Lung (tissue), 11 donors: ENCODE measurements at regions not wholly inside any gene's neighbourhood (a gene's known extent, or its start where the extent isn't known, plus 50 kb on each side); places are given as distances from the start of the nearest gene placed in this dataset.

Experiments used
- ATAC-seq: fragments of 200-7000 bp; cut with Tn5 transposase; one replicate; pipeline ENCODE4 v1.9.1; 2020; ENCODE audit warnings: moderate number of reproducible peaks; ENCODE audit not compliant: insufficient read depth, low FRiP score
- DNase-seq, 3 donors: peaks; one replicate each; pipeline ENCODE4 v3.0.0-alpha.2; 2013 to 2017
- H3K27ac ChIP-seq, 2 donors: one replicate each; pipeline ENCODE4 v1.5.1; 2013; ENCODE audit warnings: mild to moderate bottlenecking in 2 of 2, moderate library complexity in 2 of 2, control low read depth in 1 of 2, inconsistent platforms in 1 of 2, low read depth in 1 of 2, low read length in 1 of 2
- H3K27me3 ChIP-seq, 3 donors: one replicate each; pipeline ENCODE4 v1.5.1; 2013; ENCODE audit warnings: low read length in 2 of 3; ENCODE audit not compliant: control insufficient read depth in 3 of 3, insufficient read depth in 3 of 3
- H3K36me3 ChIP-seq, 4 donors: one replicate each; pipeline ENCODE4 v1.5.1; 2013; ENCODE audit warnings: low read length in 4 of 4, mild to moderate bottlenecking in 1 of 4, moderate library complexity in 1 of 4; ENCODE audit not compliant: control insufficient read depth in 4 of 4, insufficient read depth in 4 of 4
- H3K4me1 ChIP-seq, 5 donors: one replicate each; pipeline ENCODE4 v1.5.1; 2013; ENCODE audit warnings: low read length in 5 of 5, mild to moderate bottlenecking in 2 of 5, moderate library complexity in 1 of 5; ENCODE audit not compliant: control insufficient read depth in 5 of 5, insufficient read depth in 5 of 5
- H3K4me3 ChIP-seq: one replicate; pipeline ENCODE4 v1.5.1; 2013; ENCODE audit warnings: mild to moderate bottlenecking, control low read depth, moderate library complexity
- H3K9ac ChIP-seq, 2 donors: one replicate each; pipeline ENCODE4 v1.5.1; 2013; ENCODE audit warnings: low read length in 2 of 2, control low read depth in 1 of 2; ENCODE audit not compliant: insufficient read depth in 1 of 2
- H3K9me3 ChIP-seq, 4 donors: one replicate each; pipeline ENCODE4 v1.5.1; 2013; ENCODE audit warnings: low read length in 3 of 4, mild to moderate bottlenecking in 1 of 4, moderate library complexity in 1 of 4; ENCODE audit not compliant: control insufficient read depth in 4 of 4, insufficient read depth in 3 of 4
- WGBS, 2 donors: extraction: QIAGEN DNeasy Blood & Tissue Kit; methylation state at CpG; one replicate each; pipeline ENCODE4 v1.1.7; 2013; 5-methylcytosine and 5-hydroxymethylcytosine counted together
- TF ChIP-seq, protein P1 (sequence below): IDR thresholded peaks from 2 replicates; pipeline ENCODE4 v1.5.1; 2012; ENCODE audit warnings: mild to moderate bottlenecking; ENCODE audit errors: control extremely low read depth, extremely low read depth
- donor health status: control.
- donor health status: control.
- donor health status: Bipolar disorder and iron deficiency.
- donor health status: healthy.
- donor health status: DM: yes; HTN: yes; CAD: no.

DNA sequence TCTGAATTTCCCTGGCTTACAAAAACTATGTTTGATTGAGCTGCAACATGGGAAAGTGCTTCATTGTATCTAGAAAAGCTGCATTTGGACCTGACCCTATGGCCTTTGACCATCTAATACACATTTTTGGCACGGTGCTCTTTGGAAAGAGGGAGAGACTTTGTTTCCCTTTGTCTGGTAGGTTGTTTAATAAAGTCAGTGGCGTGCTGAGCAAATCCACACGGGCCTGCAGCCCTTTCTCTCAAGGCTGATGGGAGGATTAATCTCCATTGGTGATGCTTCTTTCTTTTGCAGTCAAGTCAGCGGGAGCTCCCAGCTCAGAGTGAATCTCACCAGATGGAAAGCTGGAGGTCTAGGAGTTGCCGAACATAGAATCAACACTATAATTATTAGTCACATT lies 314.7 kb upstream of the CNR1 start:
- H3K27ac ChIP-seq, result no peak overlapping the region
- H3K9ac ChIP-seq, result no peak overlapping the region
- H3K9me3 ChIP-seq, result peaks cover 0 to 8% (median 5%) of the 10 kb centered on the region in 4 donors
- no peaks in the 10 kb centered on the region for H3K4me1 ChIP-seq
- ATAC-seq (no peak), DNase-seq (no peak)
- H3K4me3 ChIP-seq, result no peak overlapping the region
- 88% methylated on average over 5 of the region's 5 CpGs for WGBS, 2 donors
- TF ChIP-seq, protein P1, sequence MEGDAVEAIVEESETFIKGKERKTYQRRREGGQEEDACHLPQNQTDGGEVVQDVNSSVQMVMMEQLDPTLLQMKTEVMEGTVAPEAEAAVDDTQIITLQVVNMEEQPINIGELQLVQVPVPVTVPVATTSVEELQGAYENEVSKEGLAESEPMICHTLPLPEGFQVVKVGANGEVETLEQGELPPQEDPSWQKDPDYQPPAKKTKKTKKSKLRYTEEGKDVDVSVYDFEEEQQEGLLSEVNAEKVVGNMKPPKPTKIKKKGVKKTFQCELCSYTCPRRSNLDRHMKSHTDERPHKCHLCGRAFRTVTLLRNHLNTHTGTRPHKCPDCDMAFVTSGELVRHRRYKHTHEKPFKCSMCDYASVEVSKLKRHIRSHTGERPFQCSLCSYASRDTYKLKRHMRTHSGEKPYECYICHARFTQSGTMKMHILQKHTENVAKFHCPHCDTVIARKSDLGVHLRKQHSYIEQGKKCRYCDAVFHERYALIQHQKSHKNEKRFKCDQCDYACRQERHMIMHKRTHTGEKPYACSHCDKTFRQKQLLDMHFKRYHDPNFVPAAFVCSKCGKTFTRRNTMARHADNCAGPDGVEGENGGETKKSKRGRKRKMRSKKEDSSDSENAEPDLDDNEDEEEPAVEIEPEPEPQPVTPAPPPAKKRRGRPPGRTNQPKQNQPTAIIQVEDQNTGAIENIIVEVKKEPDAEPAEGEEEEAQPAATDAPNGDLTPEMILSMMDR, result no peak
- H3K36me3 ChIP-seq, result no peaks in the 10 kb centered on the region
- no peaks in the 10 kb centered on the region for H3K27me3 ChIP-seq

DNA sequence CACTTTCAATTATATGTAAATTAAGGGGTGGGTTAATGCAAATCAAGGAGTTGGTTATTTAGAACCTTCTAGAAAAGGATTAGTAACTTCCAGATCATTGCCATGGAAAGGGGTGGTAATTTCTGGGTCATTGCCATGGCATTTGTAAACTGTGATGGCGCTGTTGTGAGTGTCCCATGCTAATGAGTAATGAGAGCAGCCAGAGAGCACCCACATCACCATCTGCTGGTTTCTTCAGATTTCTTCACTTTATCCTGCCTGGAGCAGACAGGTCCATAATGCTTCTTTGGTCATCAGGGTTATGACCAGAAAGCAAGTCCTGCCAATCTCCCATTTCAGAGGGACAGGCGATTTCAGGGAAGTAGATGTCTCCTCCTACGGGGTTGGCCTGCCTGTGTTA lies 311.3 kb upstream of the CNR1 start:
- Histone ChIP-seq H3K9me3 (peaks cover 0 to 8% (median 1%) of the 10 kb centered on the region in 4 donors), H3K9ac (no peak overlapping the region), H3K27me3 (no peaks in the 10 kb centered on the region), H3K4me1 (no peaks in the 10 kb centered on the region), H3K27ac (no peak overlapping the region), H3K4me3 (no peak overlapping the region), H3K36me3 (no peaks in the 10 kb centered on the region)
- TF ChIP-seq, protein P1, result no peak
- DNase-seq (no peak), ATAC-seq (no peak)
- 76 to 92% methylated on average over 3 of the region's 3 CpGs for WGBS, 2 donors

DNA sequence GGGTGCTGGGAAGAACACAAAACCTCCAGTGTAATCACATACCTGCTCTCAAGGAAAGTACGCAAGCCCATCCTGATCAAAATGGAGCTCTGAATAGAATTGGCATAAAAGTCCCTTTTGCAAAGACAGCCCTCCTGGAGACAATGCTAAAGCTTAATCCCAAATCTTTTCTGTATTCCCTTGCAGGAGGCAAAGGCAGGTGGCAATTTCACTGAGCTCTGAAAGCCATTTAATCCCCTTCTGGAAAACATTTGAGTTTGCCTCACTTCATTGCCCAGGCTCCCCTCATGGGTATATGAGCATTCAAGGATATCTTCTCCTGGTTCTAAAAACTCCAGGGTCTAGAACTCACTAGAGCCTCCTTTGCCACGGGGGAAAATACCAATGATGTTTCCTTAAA lies 310.2 kb upstream of the CNR1 start:
- Histone ChIP-seq H3K36me3 (no peaks in the 10 kb centered on the region), H3K27me3 (no peaks in the 10 kb centered on the region), H3K9ac (no peak overlapping the region), H3K4me3 (no peak overlapping the region), H3K27ac (no peak overlapping the region), H3K9me3 (peaks cover 0 to 8% (median 1%) of the 10 kb centered on the region in 4 donors), H3K4me1 (no peaks in the 10 kb centered on the region)
- 76 to 79% methylated on average over 2 of the region's 2 CpGs for WGBS, 2 donors
- ATAC-seq (no peak), DNase-seq (no peak)
- TF ChIP-seq, protein P1, result no peak

DNA sequence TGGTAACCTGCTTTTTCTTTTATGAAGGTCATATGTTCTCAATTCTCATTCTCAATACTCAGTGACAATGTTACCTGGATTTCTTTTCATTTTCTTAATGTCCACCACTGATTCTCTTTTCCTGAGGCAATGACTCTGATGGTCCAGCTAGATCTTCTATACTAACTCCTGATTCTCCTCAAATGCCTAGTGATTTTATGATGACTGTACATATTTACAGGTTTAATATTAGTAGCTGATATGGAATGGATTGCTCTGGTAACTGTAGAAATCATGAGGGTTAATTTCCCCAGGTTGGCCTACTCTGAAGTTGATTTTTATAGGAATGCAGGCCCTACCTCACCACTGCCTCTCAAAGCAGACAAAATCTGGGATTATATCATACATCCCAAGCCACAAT lies 308.6 kb upstream of the CNR1 start:
- Histone ChIP-seq H3K4me3 (no peak overlapping the region), H3K36me3 (no peaks in the 10 kb centered on the region), H3K27ac (no peak overlapping the region), H3K27me3 (no peaks in the 10 kb centered on the region), H3K9ac (no peak overlapping the region), H3K4me1 (no peaks in the 10 kb centered on the region), H3K9me3 (peaks cover 0 to 8% (median 1%) of the 10 kb centered on the region in 4 donors)
- no peak for ATAC-seq
- no peak for DNase-seq
- TF ChIP-seq, protein P1, result no peak
